Keratinocyte (primary cell): ENCODE measurements at regions not wholly inside any gene's neighbourhood (a gene's known extent, or its start where the extent isn't known, plus 50 kb on each side); places are given as distances from the start of the nearest gene placed in this dataset.

Source experiments
- CTCF ChIP-seq, 3 experiments: IDR thresholded peaks in 1 of 3; conservative IDR thresholded peaks in 1 of 3; optimal IDR thresholded peaks in 1 of 3; 2 replicates in 2 of 3; 3 replicates in 1 of 3; pipeline versions ENCODE3 to v1.5.1; 2011; ENCODE audit warnings: low read length in 3 of 3, mild to moderate bottlenecking in 3 of 3, moderate library complexity in 2 of 3, control low read depth in 1 of 3, inconsistent platforms in 1 of 3; ENCODE audit not compliant: insufficient read depth in 2 of 3; ENCODE audit errors: extremely low read depth in 1 of 3
- EZH2 ChIP-seq: IDR thresholded peaks from one replicate; pipeline ENCODE4 v1.6.1; 2012; ENCODE audit warnings: inconsistent platforms, mild to moderate bottlenecking, low read length, moderate library complexity

- TF ChIP-seq CTCF (optimal IDR thresholded peaks at IDR 0.05 in 1 of 3, IDR thresholded peaks at IDR 0.05 in 1 of 3, conservative IDR thresholded peaks at IDR 0.05 in 1 of 3; ENCODE audit: extremely low read depth in 1 of 3, insufficient read depth in 2 of 3, low read length in 3 of 3) = no peak
- TF ChIP-seq EZH2 = no peak
Observed at GRCh38 chr13:34700155-34700554, 241.9 kb upstream of the NBEA start.
